PFSK-1 (cell line): ENCODE measurements at regions not wholly inside any gene's neighbourhood (a gene's known extent, or its start where the extent isn't known, plus 50 kb on each side); places are given as distances from the start of the nearest gene placed in this dataset.

Experiments
- POLR2AphosphoS5 ChIP-seq: IDR thresholded peaks from 2 replicates; pipeline ENCODE4 v1.6.1; 2012; ENCODE audit warnings: low read depth, mild to moderate bottlenecking, control low read depth, low read length, moderate library complexity
- TAF1 ChIP-seq: IDR thresholded peaks from 2 replicates; pipeline ENCODE4 v1.6.1; 2012; ENCODE audit warnings: low read length, control low read depth, borderline replicate concordance; ENCODE audit not compliant: insufficient read depth
- TF ChIP-seq, protein P1 (sequence below), 2 experiments: IDR thresholded peaks; 2 replicates each; pipeline versions ENCODE4 v1.6.1 to v1.8.0; 2011 to 2012; ENCODE audit warnings: low read depth in 2 of 2, low read length in 2 of 2, control low read depth in 1 of 2, inconsistent platforms in 1 of 2, mild to moderate bottlenecking in 1 of 2, moderate library complexity in 1 of 2; ENCODE audit not compliant: insufficient read depth in 1 of 2

DNA sequence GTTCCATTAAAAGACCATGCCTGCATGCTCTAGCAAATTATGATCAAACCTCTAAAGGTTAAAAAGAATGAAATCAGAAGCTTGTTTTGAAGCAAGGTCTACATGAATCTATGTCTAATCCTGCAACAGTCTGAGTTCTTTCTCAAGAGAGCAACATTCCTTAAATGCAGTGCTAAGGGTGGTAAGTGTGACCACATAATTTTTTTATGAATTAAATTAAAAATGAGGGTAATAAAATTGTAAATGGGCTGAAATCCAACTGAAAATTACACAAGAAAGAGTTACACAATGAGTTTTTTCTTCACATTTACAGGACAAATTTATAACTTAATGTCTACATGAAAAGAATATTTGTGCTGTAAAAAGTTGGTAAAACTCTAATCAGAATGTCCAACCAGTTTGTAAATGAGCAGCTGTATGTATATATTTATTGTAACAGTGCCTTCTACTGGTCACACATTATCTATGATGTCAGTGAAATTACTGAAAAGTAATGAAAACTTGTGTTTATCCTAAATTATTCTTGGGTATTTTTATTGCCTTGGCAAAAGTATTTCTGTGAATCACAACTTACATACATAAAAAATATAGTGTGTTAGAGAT lies 336.3 kb upstream of the PITX2 start:
- no peak for TF ChIP-seq POLR2AphosphoS5
- no peak for TF ChIP-seq TAF1
- TF ChIP-seq, protein P1, sequence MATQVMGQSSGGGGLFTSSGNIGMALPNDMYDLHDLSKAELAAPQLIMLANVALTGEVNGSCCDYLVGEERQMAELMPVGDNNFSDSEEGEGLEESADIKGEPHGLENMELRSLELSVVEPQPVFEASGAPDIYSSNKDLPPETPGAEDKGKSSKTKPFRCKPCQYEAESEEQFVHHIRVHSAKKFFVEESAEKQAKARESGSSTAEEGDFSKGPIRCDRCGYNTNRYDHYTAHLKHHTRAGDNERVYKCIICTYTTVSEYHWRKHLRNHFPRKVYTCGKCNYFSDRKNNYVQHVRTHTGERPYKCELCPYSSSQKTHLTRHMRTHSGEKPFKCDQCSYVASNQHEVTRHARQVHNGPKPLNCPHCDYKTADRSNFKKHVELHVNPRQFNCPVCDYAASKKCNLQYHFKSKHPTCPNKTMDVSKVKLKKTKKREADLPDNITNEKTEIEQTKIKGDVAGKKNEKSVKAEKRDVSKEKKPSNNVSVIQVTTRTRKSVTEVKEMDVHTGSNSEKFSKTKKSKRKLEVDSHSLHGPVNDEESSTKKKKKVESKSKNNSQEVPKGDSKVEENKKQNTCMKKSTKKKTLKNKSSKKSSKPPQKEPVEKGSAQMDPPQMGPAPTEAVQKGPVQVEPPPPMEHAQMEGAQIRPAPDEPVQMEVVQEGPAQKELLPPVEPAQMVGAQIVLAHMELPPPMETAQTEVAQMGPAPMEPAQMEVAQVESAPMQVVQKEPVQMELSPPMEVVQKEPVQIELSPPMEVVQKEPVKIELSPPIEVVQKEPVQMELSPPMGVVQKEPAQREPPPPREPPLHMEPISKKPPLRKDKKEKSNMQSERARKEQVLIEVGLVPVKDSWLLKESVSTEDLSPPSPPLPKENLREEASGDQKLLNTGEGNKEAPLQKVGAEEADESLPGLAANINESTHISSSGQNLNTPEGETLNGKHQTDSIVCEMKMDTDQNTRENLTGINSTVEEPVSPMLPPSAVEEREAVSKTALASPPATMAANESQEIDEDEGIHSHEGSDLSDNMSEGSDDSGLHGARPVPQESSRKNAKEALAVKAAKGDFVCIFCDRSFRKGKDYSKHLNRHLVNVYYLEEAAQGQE (IDR thresholded peaks at IDR 0.05; ENCODE audit: insufficient read depth in 1 of 2, low read depth in 2 of 2, low read length in 2 of 2): no peak
